ENCODE measurements at regions not wholly inside any gene's neighbourhood (a gene's known extent, or its start where the extent isn't known, plus 50 kb on each side); places are given as distances from the start of the nearest gene placed in this dataset.

GRCh38 chr6:88349511-88349910, 183.4 kb upstream of the CNR1 start:
- no peak for TF ChIP-seq ZNF274 (IDR thresholded peaks at IDR 0.05; ENCODE audit: low read depth, low read length)
- TF ChIP-seq YY1 (IDR thresholded peaks at IDR 0.05; ENCODE audit: insufficient read depth, insufficient read length): no peak

All from NT2/D1 (cell line).